ENCODE measurements at regions not wholly inside any gene's neighbourhood (a gene's known extent, or its start where the extent isn't known, plus 50 kb on each side); places are given as distances from the start of the nearest gene placed in this dataset.

DNA sequence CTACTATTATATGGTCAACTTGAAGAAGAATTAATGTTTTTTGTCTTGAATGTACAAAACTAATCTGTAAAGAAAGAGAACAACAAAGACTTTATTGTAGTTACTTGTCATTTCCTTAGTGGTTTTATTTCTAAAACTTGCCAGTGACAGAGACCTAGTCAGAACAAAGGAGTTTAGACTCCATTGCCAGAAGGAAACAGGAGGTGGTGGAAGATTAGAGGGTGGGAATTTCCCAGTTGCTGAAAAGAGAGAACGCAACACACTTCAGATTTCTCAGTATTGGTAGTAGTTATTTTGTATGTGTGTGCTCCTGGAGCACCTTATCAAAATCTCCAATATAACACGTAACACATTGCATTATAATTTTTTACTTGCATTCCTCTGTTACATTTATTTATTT lies 81.4 kb downstream of the CDCA7 start:
- TF ChIP-seq, protein P1, sequence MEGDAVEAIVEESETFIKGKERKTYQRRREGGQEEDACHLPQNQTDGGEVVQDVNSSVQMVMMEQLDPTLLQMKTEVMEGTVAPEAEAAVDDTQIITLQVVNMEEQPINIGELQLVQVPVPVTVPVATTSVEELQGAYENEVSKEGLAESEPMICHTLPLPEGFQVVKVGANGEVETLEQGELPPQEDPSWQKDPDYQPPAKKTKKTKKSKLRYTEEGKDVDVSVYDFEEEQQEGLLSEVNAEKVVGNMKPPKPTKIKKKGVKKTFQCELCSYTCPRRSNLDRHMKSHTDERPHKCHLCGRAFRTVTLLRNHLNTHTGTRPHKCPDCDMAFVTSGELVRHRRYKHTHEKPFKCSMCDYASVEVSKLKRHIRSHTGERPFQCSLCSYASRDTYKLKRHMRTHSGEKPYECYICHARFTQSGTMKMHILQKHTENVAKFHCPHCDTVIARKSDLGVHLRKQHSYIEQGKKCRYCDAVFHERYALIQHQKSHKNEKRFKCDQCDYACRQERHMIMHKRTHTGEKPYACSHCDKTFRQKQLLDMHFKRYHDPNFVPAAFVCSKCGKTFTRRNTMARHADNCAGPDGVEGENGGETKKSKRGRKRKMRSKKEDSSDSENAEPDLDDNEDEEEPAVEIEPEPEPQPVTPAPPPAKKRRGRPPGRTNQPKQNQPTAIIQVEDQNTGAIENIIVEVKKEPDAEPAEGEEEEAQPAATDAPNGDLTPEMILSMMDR (IDR thresholded peaks at IDR 0.05; ENCODE audit: low read depth, low read length): no peak
- no peak for TF ChIP-seq POLR2A (IDR thresholded peaks at IDR 0.05; ENCODE audit: extremely low read depth, insufficient read length)

All from NB4 (cell line).